CD8-positive, alpha-beta memory T cell (primary cell): ENCODE measurements at regions not wholly inside any gene's neighbourhood (a gene's known extent, or its start where the extent isn't known, plus 50 kb on each side); places are given as distances from the start of the nearest gene placed in this dataset.

ENCODE experiments used
- CTCF ChIA-PET: fragments of 350-600 bp; sonication (Branson Sonifier 250); formaldehyde crosslinking; loops from one replicate; lab custom pipeline; 2021; ENCODE audit warnings: antibody characterized with exemption; lab: Charles Lee
- POLR2A ChIA-PET: fragments of 350-600 bp; sonication (Branson Sonifier 250); formaldehyde crosslinking; loops from one replicate; lab custom pipeline; 2021; ENCODE audit warnings: antibody characterized with exemption; lab: Charles Lee
- DNase-seq, 5 donors: peaks; one replicate each; pipeline versions ENCODE4 v3.0.0 to v3.0.0-alpha.2; 2020 to 2022; ENCODE audit warnings: mixed read lengths in 1 of 5
- H3K27ac ChIP-seq: one replicate; pipeline ENCODE4 v1.7.0; 2013; ENCODE audit warnings: low read depth, mild to moderate bottlenecking, low read length, moderate library complexity
- H3K27me3 ChIP-seq: 2 replicates; pipeline ENCODE4 v1.7.0; 2013; ENCODE audit warnings: low read length, mild to moderate bottlenecking; ENCODE audit not compliant: insufficient read depth, poor library complexity, severe bottlenecking
- H3K36me3 ChIP-seq: 2 replicates; pipeline ENCODE4 v1.7.0; 2013; ENCODE audit warnings: mild to moderate bottlenecking, low read length, moderate library complexity; ENCODE audit not compliant: insufficient read depth
- H3K4me1 ChIP-seq: 2 replicates; pipeline ENCODE4 v1.7.0; 2013; ENCODE audit warnings: mild to moderate bottlenecking, low read length, moderate library complexity; ENCODE audit not compliant: insufficient read depth
- H3K4me3 ChIP-seq: 2 replicates; pipeline ENCODE4 v1.7.0; 2013; ENCODE audit warnings: mild to moderate bottlenecking, low read length
- H3K9me3 ChIP-seq: 2 replicates; pipeline ENCODE4 v1.7.0; 2013; ENCODE audit warnings: mild to moderate bottlenecking, low read length
- H3K27ac Mint-ChIP-seq, 8 donors: one replicate each; pipeline ENCODE4 v1.8.0; 2020 to 2021; ENCODE audit warnings: mixed read lengths in 8 of 8, mild to moderate bottlenecking in 6 of 8, inconsistent platforms in 3 of 8, moderate library complexity in 3 of 8
- H3K27me3 Mint-ChIP-seq, 2 donors: one replicate each; pipeline ENCODE4 v1.8.0; 2020 to 2021; ENCODE audit warnings: mixed read lengths in 2 of 2, mild to moderate bottlenecking in 1 of 2, moderate library complexity in 1 of 2
- H3K36me3 Mint-ChIP-seq, 3 donors: one replicate each; pipeline ENCODE4 v1.8.0; 2020 to 2021; ENCODE audit warnings: mixed read lengths in 3 of 3, inconsistent platforms in 1 of 3, mild to moderate bottlenecking in 1 of 3
- H3K4me1 Mint-ChIP-seq, 3 donors: one replicate each; pipeline ENCODE4 v1.8.0; 2020 to 2021; ENCODE audit warnings: mixed read lengths in 3 of 3, inconsistent platforms in 1 of 3, mild to moderate bottlenecking in 1 of 3
- H3K4me3 Mint-ChIP-seq, 7 donors: one replicate each; pipeline ENCODE4 v1.8.0; 2020 to 2021; ENCODE audit warnings: mixed read lengths in 7 of 7, mild to moderate bottlenecking in 6 of 7, moderate library complexity in 4 of 7, inconsistent platforms in 2 of 7
- H3K9me3 Mint-ChIP-seq, 5 donors: one replicate each; pipeline ENCODE4 v1.8.0; 2020 to 2022; ENCODE audit warnings: mixed read lengths in 5 of 5, mild to moderate bottlenecking in 3 of 5, moderate library complexity in 2 of 5, inconsistent platforms in 1 of 5

DNA sequence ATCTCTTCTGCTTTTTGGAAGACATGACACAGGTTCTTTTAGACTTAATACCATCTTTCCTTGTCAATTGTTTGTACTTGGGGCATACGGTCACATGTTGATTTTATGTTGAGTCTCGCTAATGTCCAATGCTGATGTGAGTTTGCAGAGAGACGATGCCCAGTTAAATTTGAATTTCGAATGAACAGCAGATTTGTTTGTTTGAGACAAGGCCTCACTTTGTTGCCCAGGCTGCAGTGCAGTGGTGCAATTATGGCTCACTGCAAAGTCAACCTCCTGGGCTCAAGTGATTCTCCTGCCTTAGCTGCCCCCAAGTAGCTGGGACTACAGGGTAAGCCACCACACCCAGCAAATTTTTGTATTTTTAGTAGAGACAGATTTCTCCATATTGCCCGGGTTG is 473.5 kb downstream of the RIT2 start:
- Histone ChIP-seq H3K4me1 (no peaks in the 10 kb centered on the region), H3K4me3 (no peak overlapping the region), H3K36me3 (no peaks in the 10 kb centered on the region), H3K9me3 (no peaks in the 10 kb centered on the region), H3K27ac (no peak overlapping the region), H3K27me3 (no peaks in the 10 kb centered on the region)
- ChIA-PET CTCF (no interaction called here), POLR2A (no interaction called here)
- H3K27ac Mint-ChIP-seq: no peak overlapping the region
- no peaks in the 10 kb centered on the region for H3K4me1 Mint-ChIP-seq
- H3K36me3 Mint-ChIP-seq: no peaks in the 10 kb centered on the region
- no peak overlapping the region for H3K4me3 Mint-ChIP-seq
- H3K27me3 Mint-ChIP-seq: no peaks in the 10 kb centered on the region
- no peak for DNase-seq
- peaks cover 3 to 23% (median 7%) of the 10 kb centered on the region in 5 donors for H3K9me3 Mint-ChIP-seq

DNA sequence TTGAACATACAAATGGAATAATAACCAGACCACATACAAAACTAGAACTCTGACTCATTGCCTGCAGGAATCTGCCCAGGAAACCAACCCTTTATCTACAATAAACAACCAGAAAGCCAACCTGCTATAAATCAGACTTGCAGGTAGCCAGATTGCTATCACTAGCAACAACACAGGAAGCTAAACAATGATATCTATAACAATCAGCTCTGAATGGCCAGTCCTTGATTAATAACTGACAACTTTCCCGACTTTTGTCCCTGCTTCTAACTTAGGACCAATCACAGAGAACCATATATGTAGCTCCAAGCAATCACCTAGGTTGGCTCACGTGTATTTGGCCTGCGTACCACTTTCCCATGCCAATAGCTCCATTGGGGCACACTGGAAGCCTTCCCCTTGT is 470.8 kb downstream of the RIT2 start:
- H3K4me1 Mint-ChIP-seq: no peaks in the 10 kb centered on the region
- no peak for DNase-seq
- POLR2A ChIA-PET: no interaction called here
- no peaks in the 10 kb centered on the region for H3K36me3 Mint-ChIP-seq
- H3K4me3 Mint-ChIP-seq: no peak overlapping the region
- Histone ChIP-seq H3K27ac (no peak overlapping the region), H3K36me3 (no peaks in the 10 kb centered on the region), H3K4me1 (no peaks in the 10 kb centered on the region), H3K27me3 (no peaks in the 10 kb centered on the region), H3K9me3 (no peaks in the 10 kb centered on the region), H3K4me3 (no peak overlapping the region)
- H3K9me3 Mint-ChIP-seq: peaks cover 2 to 23% (median 5%) of the 10 kb centered on the region in 5 donors
- CTCF ChIA-PET: no interaction called here
- H3K27me3 Mint-ChIP-seq: no peaks in the 10 kb centered on the region
- H3K27ac Mint-ChIP-seq: no peak overlapping the region

GRCh38 chr18:42649331-42650035 is 466.0 kb downstream of the RIT2 start:
- DNase-seq: no peak
- no peaks in the 10 kb centered on the region for H3K4me1 Mint-ChIP-seq
- no peak overlapping the region for H3K4me3 ChIP-seq
- no peak overlapping the region for H3K27ac Mint-ChIP-seq
- ChIA-PET CTCF (no interaction called here), POLR2A (no interaction called here)
- no peaks in the 10 kb centered on the region for H3K9me3 ChIP-seq
- H3K36me3 ChIP-seq: no peaks in the 10 kb centered on the region
- H3K27ac ChIP-seq: no peak overlapping the region
- H3K9me3 Mint-ChIP-seq: peaks cover 6 to 22% (median 9%) of the 10 kb centered on the region in 5 donors
- no peaks in the 10 kb centered on the region for H3K27me3 ChIP-seq
- no peak overlapping the region for H3K4me3 Mint-ChIP-seq
- no peaks in the 10 kb centered on the region for H3K27me3 Mint-ChIP-seq
- H3K36me3 Mint-ChIP-seq: no peaks in the 10 kb centered on the region
- no peaks in the 10 kb centered on the region for H3K4me1 ChIP-seq

DNA sequence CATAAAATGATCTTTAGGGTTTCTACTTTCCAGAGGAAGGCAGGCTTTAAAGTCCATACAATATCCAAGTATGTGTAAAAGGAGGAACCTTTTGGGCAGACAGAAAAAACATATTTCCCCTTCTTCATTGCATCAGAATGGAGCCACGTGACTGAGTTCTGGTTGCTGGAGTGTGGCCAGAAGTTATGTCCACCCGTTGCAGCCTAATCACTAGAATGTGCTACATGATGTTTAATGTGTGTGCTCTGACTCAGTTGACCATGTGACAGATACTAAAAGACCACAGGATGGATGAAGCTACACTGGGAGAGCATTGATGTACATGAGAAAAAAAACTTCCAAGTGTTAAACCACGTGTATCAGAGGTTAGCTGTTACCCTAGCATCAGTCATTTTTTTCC is 460.9 kb downstream of the RIT2 start:
- Mint-ChIP-seq H3K9me3 (peaks cover 7 to 24% (median 10%) of the 10 kb centered on the region in 5 donors), H3K36me3 (no peaks in the 10 kb centered on the region), H3K4me1 (no peaks in the 10 kb centered on the region), H3K27me3 (no peaks in the 10 kb centered on the region), H3K4me3 (no peak overlapping the region), H3K27ac (no peak overlapping the region)
- H3K27me3 ChIP-seq: no peaks in the 10 kb centered on the region
- H3K9me3 ChIP-seq: no peaks in the 10 kb centered on the region
- ChIA-PET CTCF (no interaction called here), POLR2A (no interaction called here)
- H3K4me1 ChIP-seq: no peaks in the 10 kb centered on the region
- no peak overlapping the region for H3K27ac ChIP-seq
- no peak for DNase-seq
- H3K4me3 ChIP-seq: no peak overlapping the region
- no peaks in the 10 kb centered on the region for H3K36me3 ChIP-seq

- no peak for DNase-seq
- ChIA-PET POLR2A (no interaction called here), CTCF (no interaction called here)
- Histone ChIP-seq H3K4me3 (no peak overlapping the region), H3K9me3 (no peaks in the 10 kb centered on the region), H3K4me1 (no peaks in the 10 kb centered on the region), H3K27me3 (no peaks in the 10 kb centered on the region), H3K27ac (no peak overlapping the region), H3K36me3 (no peaks in the 10 kb centered on the region)
- Mint-ChIP-seq H3K9me3 (peaks cover 5 to 20% (median 9%) of the 10 kb centered on the region in 5 donors), H3K27ac (no peak overlapping the region), H3K4me3 (no peak overlapping the region), H3K36me3 (no peaks in the 10 kb centered on the region), H3K27me3 (no peaks in the 10 kb centered on the region), H3K4me1 (no peaks in the 10 kb centered on the region)
Measured at GRCh38 chr18:42657551-42657950, 457.9 kb downstream of the RIT2 start.

DNA sequence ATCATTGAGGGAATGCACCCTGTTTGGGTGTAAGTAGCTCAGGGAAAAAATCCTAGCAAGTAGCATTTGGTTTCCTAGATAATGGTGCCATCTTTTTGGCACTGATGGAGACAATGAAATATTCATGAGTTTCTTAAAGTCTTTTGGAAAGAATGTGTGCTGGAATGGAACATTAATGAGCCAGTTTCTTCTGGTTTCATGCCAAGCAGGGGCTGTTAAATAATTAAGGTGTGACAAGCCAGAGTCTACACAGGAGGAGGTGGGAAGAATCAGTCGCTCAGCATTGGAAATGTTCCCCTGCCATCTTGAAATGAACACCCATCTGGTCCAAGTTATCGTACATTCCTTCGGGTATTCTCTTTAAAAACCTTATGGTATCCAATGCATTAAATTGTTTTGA is 457.3 kb downstream of the RIT2 start:
- POLR2A ChIA-PET: no interaction called here
- no peak overlapping the region for H3K27ac Mint-ChIP-seq

DNA sequence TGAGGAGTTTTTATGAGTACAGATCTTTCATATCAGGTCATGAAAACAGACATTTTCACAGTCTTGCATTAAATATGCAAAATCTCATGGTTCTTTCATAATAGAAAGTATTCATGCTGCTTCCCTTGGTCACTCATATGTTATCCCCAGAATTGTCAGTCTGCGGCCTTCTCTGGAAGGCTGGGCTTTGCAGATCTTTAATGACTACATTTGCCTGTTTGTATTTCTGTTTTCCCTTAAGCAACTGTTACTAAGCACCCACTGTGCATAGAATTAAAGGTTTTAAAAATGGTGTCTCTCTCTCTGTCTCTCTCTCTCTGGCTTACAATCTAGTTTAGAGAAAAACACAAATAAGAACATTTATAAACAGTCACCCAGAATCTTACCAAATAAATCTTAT is 456.3 kb downstream of the RIT2 start:
- Mint-ChIP-seq H3K36me3 (no peaks in the 10 kb centered on the region), H3K9me3 (peaks cover 7 to 19% (median 9%) of the 10 kb centered on the region in 5 donors), H3K27me3 (no peaks in the 10 kb centered on the region), H3K27ac (no peak overlapping the region), H3K4me1 (no peaks in the 10 kb centered on the region), H3K4me3 (no peak overlapping the region)
- H3K9me3 ChIP-seq: no peaks in the 10 kb centered on the region
- H3K27ac ChIP-seq: no peak overlapping the region
- no peaks in the 10 kb centered on the region for H3K27me3 ChIP-seq
- CTCF ChIA-PET: no interaction called here
- POLR2A ChIA-PET: no interaction called here
- H3K4me3 ChIP-seq: no peak overlapping the region
- no peak for DNase-seq
- no peaks in the 10 kb centered on the region for H3K4me1 ChIP-seq
- no peaks in the 10 kb centered on the region for H3K36me3 ChIP-seq

More for the DNA sequence above, 457.3 kb downstream of the RIT2 start:
- Histone ChIP-seq H3K9me3 (no peaks in the 10 kb centered on the region), H3K27me3 (no peaks in the 10 kb centered on the region), H3K4me1 (no peaks in the 10 kb centered on the region), H3K4me3 (no peak overlapping the region), H3K36me3 (no peaks in the 10 kb centered on the region), H3K27ac (no peak overlapping the region)
- no peaks in the 10 kb centered on the region for H3K4me1 Mint-ChIP-seq
- no peaks in the 10 kb centered on the region for H3K36me3 Mint-ChIP-seq
- H3K27me3 Mint-ChIP-seq: no peaks in the 10 kb centered on the region
- no peak for DNase-seq
- H3K9me3 Mint-ChIP-seq: peaks cover 5 to 18% (median 9%) of the 10 kb centered on the region in 5 donors
- CTCF ChIA-PET: no interaction called here
- H3K4me3 Mint-ChIP-seq: no peak overlapping the region

DNA sequence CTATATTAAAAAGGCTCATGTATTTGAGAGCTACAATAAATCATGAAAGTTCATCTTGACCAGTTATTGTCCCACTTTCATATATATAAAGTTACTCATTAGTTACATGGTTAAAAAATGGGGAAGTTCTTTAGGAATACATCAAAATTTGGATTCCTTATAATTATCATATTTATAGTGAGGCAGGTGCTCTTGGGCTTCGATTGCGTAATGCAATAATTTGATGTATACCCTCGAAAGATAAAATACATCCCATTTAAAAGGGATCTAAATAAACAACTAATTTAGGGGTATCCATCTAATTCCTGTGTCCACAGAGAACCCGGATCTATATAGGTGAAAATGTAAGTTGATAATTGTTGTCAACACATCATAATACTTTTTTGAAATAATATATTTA is 444.6 kb downstream of the RIT2 start:
- Mint-ChIP-seq H3K4me3 (no peak overlapping the region), H3K36me3 (no peaks in the 10 kb centered on the region), H3K9me3 (peaks cover 0 to 16% (median 12%) of the 10 kb centered on the region in 5 donors), H3K27ac (no peak overlapping the region), H3K4me1 (no peaks in the 10 kb centered on the region), H3K27me3 (no peaks in the 10 kb centered on the region)
- Histone ChIP-seq H3K4me1 (no peaks in the 10 kb centered on the region), H3K9me3 (no peaks in the 10 kb centered on the region), H3K4me3 (no peak overlapping the region), H3K27me3 (no peaks in the 10 kb centered on the region), H3K27ac (no peak overlapping the region), H3K36me3 (no peaks in the 10 kb centered on the region)
- DNase-seq: no peak
- ChIA-PET POLR2A (no interaction called here), CTCF (no interaction called here)
